ENCODE measurements at regions not wholly inside any gene's neighbourhood (a gene's known extent, or its start where the extent isn't known, plus 50 kb on each side); places are given as distances from the start of the nearest gene placed in this dataset.

- Histone ChIP-seq H3K4me3 (ENCODE audit: low read depth, low read length) (no peak overlapping the region), H3K9me3 (ENCODE audit: control insufficient read depth, insufficient read depth, low read length) (no peaks in the 10 kb centered on the region), H3K27ac (ENCODE audit: low read depth, low read length) (no peak overlapping the region), H3K27me3 (ENCODE audit: control insufficient read depth, insufficient read depth, low read length) (no peaks in the 10 kb centered on the region), H3K36me3 (ENCODE audit: control insufficient read depth, insufficient read depth, low read length) (no peaks in the 10 kb centered on the region), H3K4me1 (ENCODE audit: control insufficient read depth, insufficient read depth, low read length) (no peaks in the 10 kb centered on the region)
- WGBS (ENCODE audit: insufficient coverage) = 78% methylated on average over 2 of the region's 3 CpGs
- no peak for DNase-seq (ENCODE audit: low read depth in 4 of 6, low spot score in 6 of 6)
Measured at GRCh38 chr15:85847031-85847430, 52.3 kb upstream of the KLHL25 start.

- 70% methylated on average over 4 of the region's 11 CpGs for WGBS (ENCODE audit: insufficient coverage)
- Histone ChIP-seq H3K36me3 (ENCODE audit: control insufficient read depth, insufficient read depth, low read length) (no peaks in the 10 kb centered on the region), H3K4me3 (ENCODE audit: low read depth, low read length) (no peak overlapping the region), H3K27me3 (ENCODE audit: control insufficient read depth, insufficient read depth, low read length) (no peaks in the 10 kb centered on the region), H3K27ac (ENCODE audit: low read depth, low read length) (no peak overlapping the region), H3K9me3 (ENCODE audit: control insufficient read depth, insufficient read depth, low read length) (no peaks in the 10 kb centered on the region), H3K4me1 (ENCODE audit: control insufficient read depth, insufficient read depth, low read length) (peaks cover 10% of the 10 kb centered on the region)
- DNase-seq (ENCODE audit: low read depth in 4 of 6, low spot score in 6 of 6) = no peak
Measured at GRCh38 chr15:85849946-85850345, 55.2 kb upstream of the KLHL25 start.

- no peaks in the 10 kb centered on the region for H3K9me3 ChIP-seq (ENCODE audit: control insufficient read depth, insufficient read depth, low read length)
- peaks cover 10% of the 10 kb centered on the region for H3K4me1 ChIP-seq (ENCODE audit: control insufficient read depth, insufficient read depth, low read length)
- DNase-seq (ENCODE audit: low read depth in 4 of 6, low spot score in 6 of 6) = no peak
- H3K4me3 ChIP-seq (ENCODE audit: low read depth, low read length) = no peak overlapping the region
- no CpG with 5 or more reads among the region's 3 CpGs for WGBS (ENCODE audit: insufficient coverage)
- H3K27ac ChIP-seq (ENCODE audit: low read depth, low read length) = no peak overlapping the region
- no peaks in the 10 kb centered on the region for H3K27me3 ChIP-seq (ENCODE audit: control insufficient read depth, insufficient read depth, low read length)
- H3K36me3 ChIP-seq (ENCODE audit: control insufficient read depth, insufficient read depth, low read length) = no peaks in the 10 kb centered on the region
Measured at GRCh38 chr15:85852969-85853368, 58.2 kb upstream of the KLHL25 start.

GRCh38 chr15:85854345-85855097 is 59.8 kb upstream of the KLHL25 start:
- Histone ChIP-seq H3K36me3 (ENCODE audit: control insufficient read depth, insufficient read depth, low read length) (no peaks in the 10 kb centered on the region), H3K4me1 (ENCODE audit: control insufficient read depth, insufficient read depth, low read length) (peaks cover 17% of the 10 kb centered on the region), H3K9me3 (ENCODE audit: control insufficient read depth, insufficient read depth, low read length) (no peaks in the 10 kb centered on the region), H3K4me3 (ENCODE audit: low read depth, low read length) (no peak overlapping the region), H3K27me3 (ENCODE audit: control insufficient read depth, insufficient read depth, low read length) (peaks cover 2% of the 10 kb centered on the region), H3K27ac (ENCODE audit: low read depth, low read length) (no peak overlapping the region)
- WGBS (ENCODE audit: insufficient coverage) = 50% methylated on average over 4 of the region's 11 CpGs
- peak; percentile 71 to 96 (median 78) for DNase-seq (ENCODE audit: low read depth in 4 of 6, low spot score in 6 of 6)

GRCh38 chr15:85858586-85859375 is 64.1 kb upstream of the KLHL25 start:
- DNase-seq (ENCODE audit: low read depth in 4 of 6, low spot score in 6 of 6) = peak in 3 of 6 donors; percentile 54 to 93 (median 88)

GRCh38 chr15:85859671-85860070 is 64.9 kb upstream of the KLHL25 start:
- WGBS (ENCODE audit: insufficient coverage) = 55% methylated on average over 3 of the region's 3 CpGs
- Histone ChIP-seq H3K27me3 (ENCODE audit: control insufficient read depth, insufficient read depth, low read length) (peaks cover 2% of the 10 kb centered on the region), H3K4me3 (ENCODE audit: low read depth, low read length) (no peak overlapping the region), H3K9me3 (ENCODE audit: control insufficient read depth, insufficient read depth, low read length) (no peaks in the 10 kb centered on the region), H3K27ac (ENCODE audit: low read depth, low read length) (no peak overlapping the region), H3K4me1 (ENCODE audit: control insufficient read depth, insufficient read depth, low read length) (peaks cover 10% of the 10 kb centered on the region), H3K36me3 (ENCODE audit: control insufficient read depth, insufficient read depth, low read length) (no peaks in the 10 kb centered on the region)
- no peak for DNase-seq (ENCODE audit: low read depth in 4 of 6, low spot score in 6 of 6)

More at GRCh38 chr15:85858586-85859375, 64.1 kb upstream of the KLHL25 start:
- Histone ChIP-seq H3K27me3 (ENCODE audit: control insufficient read depth, insufficient read depth, low read length) (peaks cover 2% of the 10 kb centered on the region), H3K4me1 (ENCODE audit: control insufficient read depth, insufficient read depth, low read length) (peaks cover 17% of the 10 kb centered on the region), H3K36me3 (ENCODE audit: control insufficient read depth, insufficient read depth, low read length) (no peaks in the 10 kb centered on the region), H3K4me3 (ENCODE audit: low read depth, low read length) (no peak overlapping the region), H3K9me3 (ENCODE audit: control insufficient read depth, insufficient read depth, low read length) (no peaks in the 10 kb centered on the region), H3K27ac (ENCODE audit: low read depth, low read length) (no peak overlapping the region)
- WGBS (ENCODE audit: insufficient coverage) = 2% methylated on average over 16 of the region's 19 CpGs

- Histone ChIP-seq H3K9me3 (ENCODE audit: control insufficient read depth, insufficient read depth, low read length) (no peaks in the 10 kb centered on the region), H3K27me3 (ENCODE audit: control insufficient read depth, insufficient read depth, low read length) (peaks cover 2% of the 10 kb centered on the region), H3K4me3 (ENCODE audit: low read depth, low read length) (no peak overlapping the region), H3K36me3 (ENCODE audit: control insufficient read depth, insufficient read depth, low read length) (no peaks in the 10 kb centered on the region), H3K4me1 (ENCODE audit: control insufficient read depth, insufficient read depth, low read length) (peaks cover 7% of the 10 kb centered on the region), H3K27ac (ENCODE audit: low read depth, low read length) (no peak overlapping the region)
- DNase-seq (ENCODE audit: low read depth in 4 of 6, low spot score in 6 of 6) = no peak
- 85% methylated on average over 17 of the region's 17 CpGs for WGBS (ENCODE audit: insufficient coverage)
Measured at GRCh38 chr15:85860394-85861161, 65.9 kb upstream of the KLHL25 start.

GRCh38 chr15:85865070-85865684 is 70.5 kb upstream of the KLHL25 start:
- H3K27me3 ChIP-seq (ENCODE audit: control insufficient read depth, insufficient read depth, low read length) = no peaks in the 10 kb centered on the region
- peak in 4 of 6 donors; percentile 58 to 94 (median 74) for DNase-seq (ENCODE audit: low read depth in 4 of 6, low spot score in 6 of 6)

GRCh38 chr15:85867250-85867649 is 72.5 kb upstream of the KLHL25 start:
- WGBS (ENCODE audit: insufficient coverage) = no CpG with 5 or more reads among the region's 5 CpGs
- Histone ChIP-seq H3K9me3 (ENCODE audit: control insufficient read depth, insufficient read depth, low read length) (no peaks in the 10 kb centered on the region), H3K27me3 (ENCODE audit: control insufficient read depth, insufficient read depth, low read length) (no peaks in the 10 kb centered on the region), H3K4me3 (ENCODE audit: low read depth, low read length) (no peak overlapping the region), H3K36me3 (ENCODE audit: control insufficient read depth, insufficient read depth, low read length) (no peaks in the 10 kb centered on the region), H3K27ac (ENCODE audit: low read depth, low read length) (no peak overlapping the region), H3K4me1 (ENCODE audit: control insufficient read depth, insufficient read depth, low read length) (no peaks in the 10 kb centered on the region)
- no peak for DNase-seq (ENCODE audit: low read depth in 4 of 6, low spot score in 6 of 6)

More at GRCh38 chr15:85865070-85865684, 70.5 kb upstream of the KLHL25 start:
- H3K4me1 ChIP-seq (ENCODE audit: control insufficient read depth, insufficient read depth, low read length) = no peaks in the 10 kb centered on the region
- no peak overlapping the region for H3K27ac ChIP-seq (ENCODE audit: low read depth, low read length)
- no peak overlapping the region for H3K4me3 ChIP-seq (ENCODE audit: low read depth, low read length)
- no peaks in the 10 kb centered on the region for H3K9me3 ChIP-seq (ENCODE audit: control insufficient read depth, insufficient read depth, low read length)
- WGBS (ENCODE audit: insufficient coverage) = 10% methylated on average over 4 of the region's 6 CpGs
- no peaks in the 10 kb centered on the region for H3K36me3 ChIP-seq (ENCODE audit: control insufficient read depth, insufficient read depth, low read length)
